Lung (tissue), 11 donors: ENCODE measurements at regions not wholly inside any gene's neighbourhood (a gene's known extent, or its start where the extent isn't known, plus 50 kb on each side); places are given as distances from the start of the nearest gene placed in this dataset.
A peak's percentile ranks its signal among the peaks of the same experiment; 100 is the strongest.

ENCODE experiments used
- ATAC-seq: fragments of 200-7000 bp; cut with Tn5 transposase; one replicate; pipeline ENCODE4 v1.9.1; 2020; ENCODE audit warnings: moderate number of reproducible peaks; ENCODE audit not compliant: insufficient read depth, low FRiP score
- DNase-seq, 3 donors: peaks; one replicate each; pipeline ENCODE4 v3.0.0-alpha.2; 2013 to 2017
- H3K27ac ChIP-seq, 2 donors: one replicate each; pipeline ENCODE4 v1.5.1; 2013; ENCODE audit warnings: mild to moderate bottlenecking in 2 of 2, moderate library complexity in 2 of 2, control low read depth in 1 of 2, inconsistent platforms in 1 of 2, low read depth in 1 of 2, low read length in 1 of 2
- H3K27me3 ChIP-seq, 3 donors: one replicate each; pipeline ENCODE4 v1.5.1; 2013; ENCODE audit warnings: low read length in 2 of 3; ENCODE audit not compliant: control insufficient read depth in 3 of 3, insufficient read depth in 3 of 3
- H3K36me3 ChIP-seq, 4 donors: one replicate each; pipeline ENCODE4 v1.5.1; 2013; ENCODE audit warnings: low read length in 4 of 4, mild to moderate bottlenecking in 1 of 4, moderate library complexity in 1 of 4; ENCODE audit not compliant: control insufficient read depth in 4 of 4, insufficient read depth in 4 of 4
- H3K4me1 ChIP-seq, 5 donors: one replicate each; pipeline ENCODE4 v1.5.1; 2013; ENCODE audit warnings: low read length in 5 of 5, mild to moderate bottlenecking in 2 of 5, moderate library complexity in 1 of 5; ENCODE audit not compliant: control insufficient read depth in 5 of 5, insufficient read depth in 5 of 5
- H3K4me3 ChIP-seq: one replicate; pipeline ENCODE4 v1.5.1; 2013; ENCODE audit warnings: mild to moderate bottlenecking, control low read depth, moderate library complexity
- H3K9ac ChIP-seq, 2 donors: one replicate each; pipeline ENCODE4 v1.5.1; 2013; ENCODE audit warnings: low read length in 2 of 2, control low read depth in 1 of 2; ENCODE audit not compliant: insufficient read depth in 1 of 2
- H3K9me3 ChIP-seq, 4 donors: one replicate each; pipeline ENCODE4 v1.5.1; 2013; ENCODE audit warnings: low read length in 3 of 4, mild to moderate bottlenecking in 1 of 4, moderate library complexity in 1 of 4; ENCODE audit not compliant: control insufficient read depth in 4 of 4, insufficient read depth in 3 of 4
- WGBS, 2 donors: extraction: QIAGEN DNeasy Blood & Tissue Kit; methylation state at CpG; one replicate each; pipeline ENCODE4 v1.1.7; 2013; 5-methylcytosine and 5-hydroxymethylcytosine counted together
- TF ChIP-seq, protein P1 (sequence below): IDR thresholded peaks from 2 replicates; pipeline ENCODE4 v1.5.1; 2012; ENCODE audit warnings: mild to moderate bottlenecking; ENCODE audit errors: control extremely low read depth, extremely low read depth
- donor health status: control.
- donor health status: control.
- donor health status: Bipolar disorder and iron deficiency.
- donor health status: healthy.
- donor health status: DM: yes; HTN: yes; CAD: no.

DNA sequence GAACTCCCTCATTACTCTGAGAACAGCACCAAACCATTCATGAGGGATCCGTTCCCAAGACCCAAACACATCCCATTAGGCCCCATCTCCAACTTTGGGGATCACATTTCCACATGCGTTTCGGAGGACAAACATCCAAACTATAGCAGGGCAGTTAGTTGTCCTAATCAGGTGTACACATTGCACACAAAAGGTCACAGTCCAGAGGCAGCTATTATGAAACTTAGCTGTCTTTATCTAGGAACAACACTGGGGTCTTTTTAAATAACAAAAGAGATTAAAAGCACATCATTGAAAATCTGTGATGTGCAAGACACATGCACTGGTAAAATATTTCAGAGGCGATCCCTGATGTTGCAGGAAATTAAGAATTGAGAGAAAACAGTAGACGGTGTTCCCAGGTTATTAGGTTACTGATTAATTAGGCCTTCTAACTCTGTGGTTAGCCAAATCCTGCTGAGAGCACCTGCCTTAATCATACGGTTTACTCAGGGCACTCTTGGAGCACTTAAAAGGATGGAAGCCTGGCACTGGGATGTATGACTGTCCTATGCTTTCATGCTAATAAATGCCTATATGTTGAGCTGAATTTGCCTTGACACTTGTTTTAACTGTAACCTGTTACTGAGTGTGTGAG, 1574.5 kb upstream of the WWC1 start:
- H3K9ac ChIP-seq = no peak overlapping the region
- H3K4me3 ChIP-seq = no peak overlapping the region
- no peak for ATAC-seq
- H3K27me3 ChIP-seq = no peaks in the 10 kb centered on the region
- H3K9me3 ChIP-seq = no peaks in the 10 kb centered on the region
- WGBS, 2 donors = 66 to 74% methylated on average over 6 of the region's 6 CpGs
- H3K4me1 ChIP-seq = peaks cover 0 to 7% (median 0%) of the 10 kb centered on the region in 5 donors
- TF ChIP-seq, protein P1, sequence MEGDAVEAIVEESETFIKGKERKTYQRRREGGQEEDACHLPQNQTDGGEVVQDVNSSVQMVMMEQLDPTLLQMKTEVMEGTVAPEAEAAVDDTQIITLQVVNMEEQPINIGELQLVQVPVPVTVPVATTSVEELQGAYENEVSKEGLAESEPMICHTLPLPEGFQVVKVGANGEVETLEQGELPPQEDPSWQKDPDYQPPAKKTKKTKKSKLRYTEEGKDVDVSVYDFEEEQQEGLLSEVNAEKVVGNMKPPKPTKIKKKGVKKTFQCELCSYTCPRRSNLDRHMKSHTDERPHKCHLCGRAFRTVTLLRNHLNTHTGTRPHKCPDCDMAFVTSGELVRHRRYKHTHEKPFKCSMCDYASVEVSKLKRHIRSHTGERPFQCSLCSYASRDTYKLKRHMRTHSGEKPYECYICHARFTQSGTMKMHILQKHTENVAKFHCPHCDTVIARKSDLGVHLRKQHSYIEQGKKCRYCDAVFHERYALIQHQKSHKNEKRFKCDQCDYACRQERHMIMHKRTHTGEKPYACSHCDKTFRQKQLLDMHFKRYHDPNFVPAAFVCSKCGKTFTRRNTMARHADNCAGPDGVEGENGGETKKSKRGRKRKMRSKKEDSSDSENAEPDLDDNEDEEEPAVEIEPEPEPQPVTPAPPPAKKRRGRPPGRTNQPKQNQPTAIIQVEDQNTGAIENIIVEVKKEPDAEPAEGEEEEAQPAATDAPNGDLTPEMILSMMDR = no peak
- H3K36me3 ChIP-seq = no peaks in the 10 kb centered on the region
- no peak overlapping the region for H3K27ac ChIP-seq
- no peak for DNase-seq

DNA sequence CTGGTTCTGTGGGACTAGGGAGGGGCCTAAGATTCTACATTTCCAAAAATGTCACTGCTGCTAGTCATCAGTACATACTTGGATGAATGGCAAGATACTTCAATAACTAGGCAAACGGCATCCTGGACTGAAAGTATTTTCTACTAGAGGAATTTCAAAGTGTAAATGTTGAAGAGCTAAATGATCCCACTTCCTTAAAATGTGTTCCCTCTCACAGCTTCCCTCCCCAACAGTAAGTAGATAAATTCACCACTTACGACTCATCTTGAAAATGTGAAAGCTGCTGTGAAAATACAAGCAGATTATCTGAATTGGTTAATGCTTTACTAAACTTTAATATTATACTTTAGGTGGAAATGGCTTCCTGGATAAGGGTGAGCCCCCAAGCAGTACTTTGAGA, 1571.5 kb upstream of the WWC1 start:
- Histone ChIP-seq H3K9me3 (no peaks in the 10 kb centered on the region), H3K27ac (no peak overlapping the region), H3K27me3 (no peaks in the 10 kb centered on the region), H3K36me3 (no peaks in the 10 kb centered on the region), H3K4me3 (no peak overlapping the region), H3K4me1 (no peaks in the 10 kb centered on the region), H3K9ac (no peak overlapping the region)
- ATAC-seq = no peak
- 68 to 89% methylated on average over 2 of the region's 2 CpGs for whole genome bisulfite sequencing, 2 donors
- no peak for DNase-seq
- TF ChIP-seq, protein P1 = no peak

DNA sequence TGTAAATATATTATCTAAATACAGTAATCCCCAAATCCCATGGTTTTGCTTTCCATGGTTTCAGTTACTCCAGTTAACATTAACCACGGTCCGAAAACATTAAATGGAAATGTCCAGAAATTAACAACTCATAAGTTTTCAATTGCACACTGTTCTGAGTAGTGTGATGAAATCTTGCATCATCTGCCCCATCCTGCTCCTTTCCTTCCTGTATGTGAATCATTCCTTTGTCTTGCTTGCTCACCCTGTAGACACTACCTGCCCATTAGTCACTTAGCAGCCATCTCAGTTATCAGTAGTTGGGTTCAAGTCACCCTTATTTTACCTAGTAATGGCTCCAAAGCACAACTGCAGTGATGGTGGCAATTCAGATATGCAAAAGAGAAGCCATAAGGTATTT, 1568.5 kb upstream of the WWC1 start:
- Histone ChIP-seq H3K9me3 (peaks cover 0 to 4% (median 0%) of the 10 kb centered on the region in 4 donors), H3K27me3 (no peaks in the 10 kb centered on the region), H3K27ac (no peak overlapping the region), H3K4me3 (no peak overlapping the region), H3K36me3 (no peaks in the 10 kb centered on the region), H3K4me1 (no peaks in the 10 kb centered on the region), H3K9ac (no peak overlapping the region)
- ATAC-seq = no peak
- TF ChIP-seq, protein P1 = no peak
- WGBS, 2 donors = 87% methylated on average over 2 of the region's 2 CpGs
- DNase-seq = no peak

DNA sequence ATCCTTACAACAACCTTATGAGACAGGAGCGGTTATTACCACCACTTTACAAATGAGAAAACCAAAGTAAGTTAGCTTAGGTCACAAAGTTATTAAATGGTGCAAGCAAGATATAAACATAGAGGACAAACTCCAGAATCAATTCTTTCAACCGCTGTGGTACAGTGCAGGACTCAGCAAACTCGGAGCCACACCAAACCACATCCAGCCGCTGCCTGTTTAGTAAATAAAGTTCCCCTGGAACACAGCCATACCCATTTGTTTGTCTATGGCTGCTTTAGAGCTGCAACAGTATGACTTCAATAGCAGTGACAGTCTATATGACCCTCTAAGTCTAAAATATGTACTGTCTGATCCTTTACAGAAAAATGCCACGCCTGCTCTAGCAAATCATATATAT, 1567.2 kb upstream of the WWC1 start:
- TF ChIP-seq, protein P1 = no peak
- Histone ChIP-seq H3K27ac (no peak overlapping the region), H3K27me3 (no peaks in the 10 kb centered on the region), H3K4me1 (no peaks in the 10 kb centered on the region), H3K4me3 (no peak overlapping the region), H3K36me3 (no peaks in the 10 kb centered on the region), H3K9ac (no peak overlapping the region), H3K9me3 (peaks cover 0 to 4% (median 0%) of the 10 kb centered on the region in 4 donors)
- 69 to 70% methylated on average over 5 of the region's 5 CpGs for WGBS, 2 donors
- ATAC-seq (no peak), DNase-seq (peak; percentile 40 to 79 (median 78))
